GM20000 (cell line): ENCODE measurements at regions not wholly inside any gene's neighbourhood (a gene's known extent, or its start where the extent isn't known, plus 50 kb on each side); places are given as distances from the start of the nearest gene placed in this dataset.

Source experiments
- DNase-seq: peaks from one replicate; pipeline ENCODE4 v3.0.0; 2012; ENCODE audit warnings: low spot score
- CTCF ChIP-seq: IDR thresholded peaks from 2 replicates; pipeline ENCODE4 v1.5.1; 2012; ENCODE audit warnings: mild to moderate bottlenecking, control low read depth; ENCODE audit errors: extremely low read depth, missing control alignments

GRCh38 chr18:11412811-11413210 lies 196.6 kb upstream of the SLC35G4 start:
- TF ChIP-seq CTCF = no peak
- no peak for DNase-seq

GRCh38 chr18:11411048-11411447 lies 198.3 kb upstream of the SLC35G4 start:
- TF ChIP-seq CTCF = no peak
- no peak for DNase-seq

GRCh38 chr18:11408555-11409065 lies 200.8 kb upstream of the SLC35G4 start:
- TF ChIP-seq CTCF = no peak
- no peak for DNase-seq

GRCh38 chr18:11407940-11408339 lies 201.5 kb upstream of the SLC35G4 start:
- no peak for TF ChIP-seq CTCF
- DNase-seq = no peak

GRCh38 chr18:11405804-11406203 lies 203.6 kb upstream of the SLC35G4 start:
- no peak for TF ChIP-seq CTCF
- DNase-seq = no peak

- DNase-seq = no peak
- no peak for TF ChIP-seq CTCF
These were observed 208.7 kb upstream of the SLC35G4 start for GRCh38 chr18:11400703-11401102.

GRCh38 chr18:11398625-11399024 lies 210.8 kb upstream of the SLC35G4 start:
- no peak for TF ChIP-seq CTCF

More at GRCh38 chr18:11398625-11399024, 210.8 kb upstream of the SLC35G4 start:
- no peak for DNase-seq
